CD14-positive monocyte (primary cell): ENCODE measurements at regions not wholly inside any gene's neighbourhood (a gene's known extent, or its start where the extent isn't known, plus 50 kb on each side); places are given as distances from the start of the nearest gene placed in this dataset.

Experiments used
- DNase-seq, 3 donors: peaks; one replicate each; pipeline ENCODE4 v3.0.0-alpha.2; 2011 to 2022
- H2AFZ ChIP-seq: 2 replicates; pipeline ENCODE4 v1.6.0; 2012; ENCODE audit warnings: mild to moderate bottlenecking, low read depth, low read length, inconsistent platforms; ENCODE audit not compliant: insufficient read depth, poor library complexity, severe bottlenecking
- H3K27ac ChIP-seq, 2 donors: 1 replicate in 1 of 2; 2 replicates in 1 of 2; pipeline ENCODE4 v1.5.1; 2012 to 2013; ENCODE audit warnings: low read length in 2 of 2, control low read depth in 1 of 2, inconsistent platforms in 1 of 2, low read depth in 1 of 2, mild to moderate bottlenecking in 1 of 2
- H3K27me3 ChIP-seq, 2 donors: one replicate each; pipeline versions ENCODE4 v1.6.0 to v1.6.1; 2011 to 2013; ENCODE audit warnings: low read length in 2 of 2; ENCODE audit not compliant: control insufficient read depth in 2 of 2, insufficient read depth in 2 of 2
- H3K36me3 ChIP-seq, 2 donors: replicated peaks in 1 of 2; 1 replicate in 1 of 2; 2 replicates in 1 of 2; pipeline versions ENCODE4 v1.5.1 to v1.6.1; 2012 to 2013; ENCODE audit warnings: low read length in 2 of 2, control low read depth in 1 of 2, inconsistent platforms in 1 of 2, mild to moderate bottlenecking in 1 of 2; ENCODE audit not compliant: insufficient read depth in 2 of 2, control insufficient read depth in 1 of 2
- H3K4me1 ChIP-seq, 2 donors: 1 replicate in 1 of 2; 2 replicates in 1 of 2; pipeline versions ENCODE4 v1.5.1 to v1.6.1; 2012 to 2013; ENCODE audit warnings: low read length in 2 of 2, control low read depth in 1 of 2, inconsistent platforms in 1 of 2, mild to moderate bottlenecking in 1 of 2, moderate library complexity in 1 of 2; ENCODE audit not compliant: insufficient read depth in 2 of 2, control insufficient read depth in 1 of 2
- H3K4me2 ChIP-seq: replicated peaks from 2 replicates; pipeline ENCODE3; 2012; ENCODE audit warnings: low read length, moderate library complexity, mild to moderate bottlenecking; ENCODE audit not compliant: poor library complexity, severe bottlenecking; ENCODE audit errors: extremely low read depth
- H3K4me3 ChIP-seq, 3 experiments: fragments of 200-600 bp in 1 of 3; sonication (generic) in 1 of 3; replicated peaks in 1 of 3; 1 replicate in 2 of 3; 2 replicates in 1 of 3; pipeline ENCODE4 v1.5.1; 2011 to 2013; ENCODE audit warnings: low read length in 3 of 3, mild to moderate bottlenecking in 3 of 3, control low read depth in 2 of 3, low read depth in 2 of 3, inconsistent platforms in 1 of 3, moderate library complexity in 1 of 3
- H3K79me2 ChIP-seq: 2 replicates; pipeline ENCODE4 v1.6.0; 2012; ENCODE audit warnings: mild to moderate bottlenecking, control low read depth, inconsistent platforms, low read length, moderate library complexity; ENCODE audit not compliant: insufficient read depth
- H3K9ac ChIP-seq: 2 replicates; pipeline ENCODE4 v1.6.0; 2017; ENCODE audit warnings: low read length, mild to moderate bottlenecking; ENCODE audit not compliant: insufficient read depth, poor library complexity, severe bottlenecking
- H3K9me3 ChIP-seq, 2 donors: replicated peaks in 1 of 2; 1 replicate in 1 of 2; 2 replicates in 1 of 2; pipeline versions ENCODE4 v1.5.1 to v1.6.1; 2012 to 2013; ENCODE audit warnings: low read length in 2 of 2, control low read depth in 1 of 2; ENCODE audit not compliant: control insufficient read depth in 1 of 2, insufficient read depth in 1 of 2
- H4K20me1 ChIP-seq: 2 replicates; pipeline ENCODE4 v1.6.0; 2012; ENCODE audit warnings: mild to moderate bottlenecking, low read length, control low read depth, moderate library complexity; ENCODE audit not compliant: insufficient read depth
- H3K27ac Mint-ChIP-seq, 7 donors: one replicate each; pipeline ENCODE4 v1.8.0; 2020; ENCODE audit warnings: mild to moderate bottlenecking in 7 of 7, mixed read lengths in 7 of 7, moderate library complexity in 6 of 7, inconsistent platforms in 2 of 7
- H3K27me3 Mint-ChIP-seq, 3 donors: one replicate each; pipeline ENCODE4 v1.8.0; 2021 to 2022; ENCODE audit warnings: low read depth in 3 of 3, mild to moderate bottlenecking in 3 of 3, mixed read lengths in 3 of 3, moderate library complexity in 3 of 3, inconsistent platforms in 1 of 3
- H3K36me3 Mint-ChIP-seq, 2 donors: one replicate each; pipeline ENCODE4 v1.8.0; 2020; ENCODE audit warnings: mixed read lengths in 2 of 2, inconsistent platforms in 1 of 2, mild to moderate bottlenecking in 1 of 2
- H3K4me1 Mint-ChIP-seq: one replicate; pipeline ENCODE4 v1.8.0; 2020; ENCODE audit warnings: mild to moderate bottlenecking, mixed read lengths
- H3K4me3 Mint-ChIP-seq, 2 donors: one replicate each; pipeline ENCODE4 v1.8.0; 2020; ENCODE audit warnings: mild to moderate bottlenecking in 2 of 2, mixed read lengths in 2 of 2, moderate library complexity in 1 of 2
- H3K9me3 Mint-ChIP-seq, 7 donors: one replicate each; pipeline ENCODE4 v1.8.0; 2020 to 2022; ENCODE audit warnings: mixed read lengths in 7 of 7, mild to moderate bottlenecking in 6 of 7, moderate library complexity in 6 of 7, inconsistent platforms in 2 of 7
- WGBS: methylation state at CpG from one replicate; pipeline ENCODE4 v1.1.5; 2013; ENCODE audit warnings: missing lambda C conversion rate; ENCODE audit not compliant: insufficient coverage; 5-methylcytosine and 5-hydroxymethylcytosine counted together
- intact Hi-C, 2 donors: fragments of 100-400 bp; cut with micrococcal nuclease; formaldehyde crosslinking; loops; one replicate each; pipeline versions ENCODE4 v1.15.0 to v1.15.1; 2023
- TF ChIP-seq, protein P1 (sequence below): fragments of 200-600 bp; IDR thresholded peaks from one replicate; pipeline ENCODE4 v1.8.0; 2022; ENCODE audit warnings: antibody characterized with exemption, mild to moderate bottlenecking

DNA sequence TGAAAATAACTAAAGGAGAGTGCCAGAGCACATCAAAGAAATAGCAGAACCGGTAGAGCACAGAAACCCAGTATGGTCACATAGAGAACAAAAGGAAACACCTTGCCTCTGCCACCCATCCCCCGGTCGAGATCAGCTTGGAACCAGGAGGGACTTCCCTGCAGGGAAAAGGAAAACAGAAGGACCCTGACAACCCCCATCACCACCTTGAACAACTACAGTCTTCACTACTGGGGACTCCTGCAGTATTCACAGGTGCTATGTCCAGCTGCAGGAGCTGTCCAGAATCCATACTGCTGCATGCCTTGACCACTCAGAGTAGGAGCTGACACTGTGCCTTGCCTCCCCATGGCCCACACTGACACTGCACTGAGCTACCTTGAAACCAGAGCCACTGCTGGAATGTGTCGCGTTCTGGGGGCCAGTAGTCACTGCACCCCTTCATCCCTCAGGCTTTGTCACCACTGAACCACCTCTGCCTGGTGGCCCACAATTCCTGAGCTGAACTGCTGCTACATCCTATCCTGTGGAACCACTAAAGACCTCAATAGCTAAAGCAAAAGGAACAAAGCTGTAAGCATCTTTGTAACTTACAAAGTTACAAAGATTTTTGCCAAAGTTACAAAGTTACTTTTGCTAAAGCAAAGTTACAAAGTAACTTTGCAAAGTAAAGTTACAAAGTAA lies 66.8 kb downstream of the TRIL start:
- Histone ChIP-seq H3K79me2 (no peaks in the 10 kb centered on the region), H4K20me1 (no peaks in the 10 kb centered on the region), H3K4me1 (no peaks in the 10 kb centered on the region), H3K9ac (no peak overlapping the region), H3K4me3 (no peak overlapping the region), H3K27me3 (no peaks in the 10 kb centered on the region), H3K27ac (no peak overlapping the region), H3K9me3 (no peaks in the 10 kb centered on the region), H3K36me3 (no peaks in the 10 kb centered on the region), H2AFZ (no peak overlapping the region), H3K4me2 (no peak overlapping the region)
- Mint-ChIP-seq H3K9me3 (no peaks in the 10 kb centered on the region), H3K36me3 (no peaks in the 10 kb centered on the region), H3K4me1 (no peaks in the 10 kb centered on the region), H3K27ac (no peak overlapping the region), H3K4me3 (no peak overlapping the region), H3K27me3 (peaks cover 0 to 7% (median 2%) of the 10 kb centered on the region in 3 donors)
- WGBS, result 46% methylated on average over 5 of the region's 5 CpGs
- DNase-seq, result no peak
- TF ChIP-seq, protein P1, sequence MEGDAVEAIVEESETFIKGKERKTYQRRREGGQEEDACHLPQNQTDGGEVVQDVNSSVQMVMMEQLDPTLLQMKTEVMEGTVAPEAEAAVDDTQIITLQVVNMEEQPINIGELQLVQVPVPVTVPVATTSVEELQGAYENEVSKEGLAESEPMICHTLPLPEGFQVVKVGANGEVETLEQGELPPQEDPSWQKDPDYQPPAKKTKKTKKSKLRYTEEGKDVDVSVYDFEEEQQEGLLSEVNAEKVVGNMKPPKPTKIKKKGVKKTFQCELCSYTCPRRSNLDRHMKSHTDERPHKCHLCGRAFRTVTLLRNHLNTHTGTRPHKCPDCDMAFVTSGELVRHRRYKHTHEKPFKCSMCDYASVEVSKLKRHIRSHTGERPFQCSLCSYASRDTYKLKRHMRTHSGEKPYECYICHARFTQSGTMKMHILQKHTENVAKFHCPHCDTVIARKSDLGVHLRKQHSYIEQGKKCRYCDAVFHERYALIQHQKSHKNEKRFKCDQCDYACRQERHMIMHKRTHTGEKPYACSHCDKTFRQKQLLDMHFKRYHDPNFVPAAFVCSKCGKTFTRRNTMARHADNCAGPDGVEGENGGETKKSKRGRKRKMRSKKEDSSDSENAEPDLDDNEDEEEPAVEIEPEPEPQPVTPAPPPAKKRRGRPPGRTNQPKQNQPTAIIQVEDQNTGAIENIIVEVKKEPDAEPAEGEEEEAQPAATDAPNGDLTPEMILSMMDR, result no peak
- intact Hi-C loops, result no loop called here

DNA sequence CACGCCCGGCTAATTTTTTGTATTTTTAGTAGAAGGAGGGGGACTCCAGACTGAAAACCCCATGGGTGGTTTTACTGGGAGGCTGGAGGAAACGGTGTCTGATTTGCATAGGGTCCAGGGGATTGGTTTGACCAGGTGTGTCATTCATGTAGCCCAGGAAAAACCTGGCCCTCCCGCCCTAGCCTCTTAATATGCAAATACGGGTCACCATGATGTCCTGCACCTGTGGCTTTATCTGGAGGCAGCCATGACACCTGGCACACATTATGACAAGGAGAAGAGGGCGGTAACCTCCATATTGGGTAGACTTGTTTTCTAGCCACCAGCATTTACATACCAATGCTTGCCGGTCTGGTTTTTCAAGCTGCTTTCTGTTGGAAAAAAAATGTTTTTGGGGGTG lies 68.0 kb downstream of the TRIL start:
- TF ChIP-seq, protein P1, result no peak
- no peak for DNase-seq
- Histone ChIP-seq H2AFZ (no peak overlapping the region), H4K20me1 (no peaks in the 10 kb centered on the region), H3K9ac (no peak overlapping the region), H3K27ac (no peak overlapping the region), H3K79me2 (no peaks in the 10 kb centered on the region), H3K9me3 (no peaks in the 10 kb centered on the region), H3K4me1 (no peaks in the 10 kb centered on the region), H3K4me2 (no peak overlapping the region), H3K4me3 (no peak overlapping the region), H3K27me3 (peaks cover 4% of the 10 kb centered on the region in 2 donors), H3K36me3 (no peaks in the 10 kb centered on the region)
- Mint-ChIP-seq H3K27ac (no peak overlapping the region), H3K36me3 (no peaks in the 10 kb centered on the region), H3K4me3 (no peak overlapping the region), H3K27me3 (peaks cover 0 to 11% (median 2%) of the 10 kb centered on the region in 3 donors), H3K4me1 (no peaks in the 10 kb centered on the region), H3K9me3 (peaks cover 0 to 2% (median 0%) of the 10 kb centered on the region in 7 donors)
- intact Hi-C loops, result no loop called here
- WGBS, result 95% methylated on average over 3 of the region's 7 CpGs
